Neural cell (in vitro differentiated cells): ENCODE measurements at regions not wholly inside any gene's neighbourhood (a gene's known extent, or its start where the extent isn't known, plus 50 kb on each side); places are given as distances from the start of the nearest gene placed in this dataset.
"Not testable (repeated sequence)": the region's sequence is repeated elsewhere in the genome, so short reads cannot be mapped to it uniquely, and the experiment has no call there.

Experiments
- CTCF ChIP-seq: fragments of 450-650 bp; IDR thresholded peaks from 2 replicates; pipeline ENCODE4 v1.5.1; 2014; ENCODE audit warnings: antibody characterized with exemption, mild to moderate bottlenecking, moderate library complexity; ENCODE audit not compliant: poor library complexity, severe bottlenecking
- EZH2 ChIP-seq: fragments of 200-600, 300-800 bp; shearing (Covaris generic), sonication (generic); IDR thresholded peaks from 2 replicates; pipeline ENCODE4 v1.6.1; 2014; ENCODE audit warnings: antibody characterized with exemption, low read length, borderline replicate concordance, mild to moderate bottlenecking; ENCODE audit not compliant: insufficient read depth, poor library complexity, severe bottlenecking

GRCh38 chr9:65402206-65402870 lies 117.3 kb upstream of the FOXD4L5 start:
- TF ChIP-seq CTCF, EZH2: not testable (repeated sequence)
